Suppressor macrophage (primary cell): ENCODE measurements at regions not wholly inside any gene's neighbourhood (a gene's known extent, or its start where the extent isn't known, plus 50 kb on each side); places are given as distances from the start of the nearest gene placed in this dataset.

Experiments
- DNase-seq, 4 experiments: peaks; one replicate each; pipeline ENCODE4 v3.0.0-alpha.2; 2020 to 2022

GRCh38 chr18:67730886-67731285 lies 214.4 kb upstream of the DSEL start:
- no peak for DNase-seq

GRCh38 chr18:67728364-67728763 lies 211.8 kb upstream of the DSEL start:
- no peak for DNase-seq

- no peak for DNase-seq
These were observed 210.4 kb upstream of the DSEL start for GRCh38 chr18:67726882-67727281.

GRCh38 chr18:67717800-67718199 lies 201.3 kb upstream of the DSEL start:
- no peak for DNase-seq

GRCh38 chr18:67715567-67715966 lies 199.0 kb upstream of the DSEL start:
- DNase-seq: no peak

GRCh38 chr18:67710639-67711038 lies 194.1 kb upstream of the DSEL start:
- no peak for DNase-seq

GRCh38 chr18:67705748-67706147 lies 189.2 kb upstream of the DSEL start:
- no peak for DNase-seq

GRCh38 chr18:67695684-67696083 lies 179.2 kb upstream of the DSEL start:
- no peak for DNase-seq

- no peak for DNase-seq
These were observed 178.3 kb upstream of the DSEL start for GRCh38 chr18:67694787-67695186.

- no peak for DNase-seq
These were observed 176.3 kb upstream of the DSEL start for GRCh38 chr18:67692811-67693210.

- DNase-seq: no peak
These were observed 166.0 kb upstream of the DSEL start for GRCh38 chr18:67682516-67682915.

- no peak for DNase-seq
These were observed 161.0 kb upstream of the DSEL start for GRCh38 chr18:67677489-67677888.

- DNase-seq: no peak
These were observed 156.2 kb upstream of the DSEL start for GRCh38 chr18:67672716-67673115.

- DNase-seq: no peak
These were observed 155.6 kb upstream of the DSEL start for GRCh38 chr18:67672155-67672554.

- DNase-seq: no peak
These were observed 153.6 kb upstream of the DSEL start for GRCh38 chr18:67670024-67670543.

GRCh38 chr18:67665266-67665665 lies 148.7 kb upstream of the DSEL start:
- DNase-seq: no peak

GRCh38 chr18:67662996-67663395 lies 146.5 kb upstream of the DSEL start:
- no peak for DNase-seq

GRCh38 chr18:67661555-67661954 lies 145.0 kb upstream of the DSEL start:
- no peak for DNase-seq

- DNase-seq: no peak
These were observed 137.6 kb upstream of the DSEL start for GRCh38 chr18:67654101-67654500.

GRCh38 chr18:67652288-67652687 lies 135.8 kb upstream of the DSEL start:
- no peak for DNase-seq

GRCh38 chr18:67651438-67651837 lies 134.9 kb upstream of the DSEL start:
- DNase-seq: no peak

GRCh38 chr18:67650686-67651385 lies 134.3 kb upstream of the DSEL start:
- DNase-seq: no peak

- no peak for DNase-seq
These were observed 130.4 kb upstream of the DSEL start for GRCh38 chr18:67646890-67647289.

- DNase-seq: no peak
These were observed 127.7 kb upstream of the DSEL start for GRCh38 chr18:67644226-67644625.

- DNase-seq: no peak
These were observed 123.4 kb upstream of the DSEL start for GRCh38 chr18:67639872-67640271.
